Adrenal gland (tissue), 9 donors: ENCODE measurements at regions not wholly inside any gene's neighbourhood (a gene's known extent, or its start where the extent isn't known, plus 50 kb on each side); places are given as distances from the start of the nearest gene placed in this dataset.

ENCODE experiments used
- DNase-seq, 7 donors: peaks; one replicate each; pipeline ENCODE4 v3.0.0-alpha.2; 2019 to 2020
- H3K27ac ChIP-seq, 5 donors: fragments of 200-600 bp; sonication (generic) in 4 of 5; 1 replicate in 3 of 5; 2 replicates in 2 of 5; pipeline versions ENCODE4 v1.5.1 to v1.8.0; 2016 to 2020; ENCODE audit warnings: mild to moderate bottlenecking in 1 of 5
- H3K27me3 ChIP-seq: fragments of 200-600 bp; 2 replicates; pipeline ENCODE4 v1.8.0; 2021
- H3K36me3 ChIP-seq, 2 donors: fragments of 200-600 bp; replicated peaks in 1 of 2; 1 replicate in 1 of 2; 2 replicates in 1 of 2; pipeline versions ENCODE4 v1.5.1 to v1.8.0; 2018 to 2022
- H3K4me1 ChIP-seq, 2 donors: fragments of 200-600 bp; replicated peaks in 1 of 2; 1 replicate in 1 of 2; 2 replicates in 1 of 2; pipeline versions ENCODE4 v1.5.1 to v1.8.0; 2018 to 2021
- H3K4me3 ChIP-seq, 4 donors: fragments of 200-600 bp; sonication (generic) in 3 of 4; one replicate each; pipeline ENCODE4 v1.5.1; 2016 to 2018
- H3K9me3 ChIP-seq, 3 donors: fragments of 200-600 bp; sonication (generic) in 1 of 3; replicated peaks in 1 of 3; 1 replicate in 2 of 3; 2 replicates in 1 of 3; pipeline versions ENCODE4 v1.5.1 to v1.8.0; 2016 to 2021
- CTCF ChIP-seq, 6 experiments: fragments of 450-650 bp in 4 of 6; fragments of 200-600 bp in 2 of 6; sonication (generic) in 1 of 6; IDR thresholded peaks; 1 replicate in 5 of 6; 2 replicates in 1 of 6; pipeline versions ENCODE4 v1.5.1 to v1.8.0; 2016 to 2021; ENCODE audit warnings: antibody characterized with exemption in 6 of 6, mild to moderate bottlenecking in 2 of 6, moderate library complexity in 1 of 6
- POLR2A ChIP-seq, 2 donors: fragments of 450-650 bp; IDR thresholded peaks; one replicate each; pipeline ENCODE4 v1.6.1; 2017; ENCODE audit warnings: antibody characterized with exemption in 2 of 2, mild to moderate bottlenecking in 2 of 2, moderate library complexity in 1 of 2
- WGBS, 4 donors: extraction: QIAGEN DNeasy Blood & Tissue Kit in 2 of 4; methylation state at CpG; one replicate each; pipeline versions ENCODE4 v1.1.5 to v1.1.7; 2013 to 2017; 5-methylcytosine and 5-hydroxymethylcytosine counted together
- intact Hi-C, 2 donors: fragments of 100-400 bp; cut with DNase I; formaldehyde crosslinking; loops; one replicate each; pipeline versions ENCODE4 v1.14.1 to v1.15.0; 2022 to 2023
- donor health status: healthy with polysubstance abuse.
- donor health status: Bipolar disorder and iron deficiency.
- donor health status: DM: yes; HTN: yes; CAD: no.
- donor health status: DM: no; HTN: no; CAD: no.
- donor health status: DM: no; HTN: no; CAD: no.

- H3K27me3 ChIP-seq, result no peaks in the 10 kb centered on the region
- no peak overlapping the region for H3K27ac ChIP-seq
- no peaks in the 10 kb centered on the region for H3K9me3 ChIP-seq
- WGBS, 4 donors, result 36 to 60% (median 56%) methylated on average over 2 of the region's 2 CpGs
- no peaks in the 10 kb centered on the region for H3K36me3 ChIP-seq
- H3K4me3 ChIP-seq, result no peak overlapping the region
- no peaks in the 10 kb centered on the region for H3K4me1 ChIP-seq
- intact Hi-C loops, result no loop called here
- no peak for DNase-seq
- no peak for TF ChIP-seq CTCF (IDR thresholded peaks at IDR 0.05)
- TF ChIP-seq POLR2A (IDR thresholded peaks at IDR 0.05), result no peak
Observed at GRCh38 chr13:50309318-50309717, 294.1 kb downstream of the KCNRG start.

GRCh38 chr13:50309882-50310594 is 294.8 kb downstream of the KCNRG start:
- intact Hi-C loops, result no loop called here
- no peaks in the 10 kb centered on the region for H3K4me1 ChIP-seq
- 62 to 67% (median 65%) methylated on average over 7 of the region's 7 CpGs for WGBS, 4 donors
- DNase-seq, result no peak
- H3K4me3 ChIP-seq, result no peak overlapping the region
- no peaks in the 10 kb centered on the region for H3K9me3 ChIP-seq
- no peak overlapping the region for H3K27ac ChIP-seq
- no peaks in the 10 kb centered on the region for H3K27me3 ChIP-seq
- H3K36me3 ChIP-seq, result no peaks in the 10 kb centered on the region
- TF ChIP-seq POLR2A (IDR thresholded peaks at IDR 0.05), result no peak
- no peak for TF ChIP-seq CTCF (IDR thresholded peaks at IDR 0.05)

GRCh38 chr13:50310734-50311133 is 295.5 kb downstream of the KCNRG start:
- no peaks in the 10 kb centered on the region for H3K36me3 ChIP-seq
- intact Hi-C loops, result no loop called here
- no peaks in the 10 kb centered on the region for H3K9me3 ChIP-seq
- TF ChIP-seq POLR2A (IDR thresholded peaks at IDR 0.05) (no peak), CTCF (IDR thresholded peaks at IDR 0.05) (no peak)
- H3K27ac ChIP-seq, result no peak overlapping the region
- no peaks in the 10 kb centered on the region for H3K27me3 ChIP-seq
- no peak for DNase-seq
- no peak overlapping the region for H3K4me3 ChIP-seq
- 84 to 91% (median 88%) methylated on average over 6 of the region's 6 CpGs for WGBS, 4 donors
- no peaks in the 10 kb centered on the region for H3K4me1 ChIP-seq

GRCh38 chr13:50318887-50319286 is 303.6 kb downstream of the KCNRG start:
- 94 to 100% (median 98%) methylated on average over 4 of the region's 4 CpGs for WGBS, 4 donors

More at GRCh38 chr13:50318887-50319286, 303.6 kb downstream of the KCNRG start:
- H3K9me3 ChIP-seq, result no peaks in the 10 kb centered on the region
- no peak for DNase-seq
- H3K36me3 ChIP-seq, result no peaks in the 10 kb centered on the region
- no peak overlapping the region for H3K4me3 ChIP-seq
- intact Hi-C loops, result no loop called here
- no peaks in the 10 kb centered on the region for H3K27me3 ChIP-seq
- H3K27ac ChIP-seq, result no peak overlapping the region
- H3K4me1 ChIP-seq, result no peaks in the 10 kb centered on the region
- TF ChIP-seq POLR2A (IDR thresholded peaks at IDR 0.05), result no peak
- TF ChIP-seq CTCF (IDR thresholded peaks at IDR 0.05), result no peak
